HG03571 (cell line): ENCODE measurements at regions not wholly inside any gene's neighbourhood (a gene's known extent, or its start where the extent isn't known, plus 50 kb on each side); places are given as distances from the start of the nearest gene placed in this dataset.

ENCODE experiments used
- ATAC-seq: cut with Tn5 transposase; IDR thresholded peaks from one replicate; pipeline ENCODE4 v1.9.1; 2021; ENCODE audit not compliant: unreplicated experiment

DNA sequence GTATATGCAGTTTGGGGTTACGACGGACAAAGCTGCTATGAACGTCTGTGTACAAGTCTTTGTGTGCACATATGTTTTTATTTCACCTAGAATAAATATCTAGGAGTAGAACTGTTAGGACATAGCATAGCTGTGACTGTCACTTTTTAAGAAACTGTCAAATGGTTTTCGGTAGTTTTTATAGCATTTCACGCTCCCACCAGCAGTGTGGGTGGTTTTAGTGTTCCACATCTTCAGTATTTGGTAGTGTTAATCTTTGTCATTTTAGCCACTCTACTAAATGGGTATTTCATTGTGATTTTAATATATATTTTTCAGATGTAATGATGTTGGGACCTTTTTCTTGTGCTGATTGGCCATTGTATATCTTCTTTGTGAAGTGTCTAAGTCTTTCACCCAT is 109.1 kb upstream of the BCAT1 start:
- no peak for ATAC-seq

DNA sequence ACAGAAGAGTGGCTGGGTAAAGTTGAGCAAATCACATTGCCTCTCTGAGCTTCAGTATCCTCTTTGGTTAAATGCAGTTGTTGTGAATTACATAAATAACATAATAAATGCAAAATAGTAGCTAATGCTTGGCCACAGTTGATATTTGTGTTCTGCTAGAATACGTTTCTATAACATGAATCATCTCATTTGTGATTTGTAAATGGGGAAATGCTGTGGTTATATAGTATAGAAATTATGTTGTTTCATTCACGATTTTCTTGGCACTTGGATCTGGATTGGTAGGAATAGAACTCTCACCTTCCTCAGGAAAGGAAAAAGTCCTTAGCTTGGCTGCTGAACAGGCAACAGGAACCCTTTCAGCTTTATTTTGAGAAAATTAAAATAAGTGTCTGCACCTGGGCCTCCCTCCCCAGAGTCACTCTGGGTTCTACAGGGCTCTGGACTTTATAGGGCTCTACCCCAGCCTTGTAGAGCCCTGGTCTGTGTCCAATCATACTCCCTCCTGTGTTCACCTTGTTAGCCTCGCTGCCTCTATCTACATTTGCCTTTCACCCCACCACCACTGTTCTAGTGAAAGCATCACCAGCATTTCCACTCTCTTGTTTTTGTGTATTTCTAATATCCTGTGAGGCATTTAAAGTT is 107.7 kb upstream of the BCAT1 start:
- no peak for ATAC-seq

DNA sequence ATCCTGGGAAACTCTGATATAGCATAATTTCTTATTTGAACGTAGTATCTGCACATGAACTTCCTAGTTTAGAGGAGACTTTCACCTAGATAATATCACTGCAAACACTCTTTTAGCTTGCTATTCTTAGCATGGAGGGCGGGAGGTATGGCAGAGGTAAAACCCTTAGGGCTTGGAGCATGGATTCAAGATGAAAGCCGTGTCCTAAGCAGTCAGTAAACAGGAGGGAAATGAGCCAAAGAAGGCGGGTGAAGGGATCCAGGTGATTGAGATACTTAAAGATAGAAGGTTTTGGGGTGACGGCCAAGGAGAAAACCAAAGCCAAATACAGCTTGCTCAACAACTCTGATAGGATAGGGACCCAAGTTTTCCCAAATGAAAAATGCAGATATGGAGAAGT is 107.1 kb upstream of the BCAT1 start:
- no peak for ATAC-seq

DNA sequence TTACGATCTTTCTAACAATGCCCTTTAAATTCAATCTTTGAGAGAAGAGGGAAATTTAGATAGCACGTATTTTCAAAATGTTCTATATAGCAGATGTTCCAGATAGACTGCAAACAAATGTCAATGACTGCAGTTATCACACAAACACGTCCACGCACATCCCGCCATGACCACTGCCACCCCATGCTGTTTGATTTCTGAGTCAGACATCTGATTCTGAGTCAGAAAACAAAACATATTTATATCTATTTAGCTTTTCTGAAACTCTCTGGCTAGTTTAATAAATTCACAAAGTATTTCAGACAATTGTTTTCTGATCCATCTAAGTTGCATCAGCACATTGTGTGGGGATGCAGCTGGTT is 105.9 kb upstream of the BCAT1 start:
- ATAC-seq = no peak

DNA sequence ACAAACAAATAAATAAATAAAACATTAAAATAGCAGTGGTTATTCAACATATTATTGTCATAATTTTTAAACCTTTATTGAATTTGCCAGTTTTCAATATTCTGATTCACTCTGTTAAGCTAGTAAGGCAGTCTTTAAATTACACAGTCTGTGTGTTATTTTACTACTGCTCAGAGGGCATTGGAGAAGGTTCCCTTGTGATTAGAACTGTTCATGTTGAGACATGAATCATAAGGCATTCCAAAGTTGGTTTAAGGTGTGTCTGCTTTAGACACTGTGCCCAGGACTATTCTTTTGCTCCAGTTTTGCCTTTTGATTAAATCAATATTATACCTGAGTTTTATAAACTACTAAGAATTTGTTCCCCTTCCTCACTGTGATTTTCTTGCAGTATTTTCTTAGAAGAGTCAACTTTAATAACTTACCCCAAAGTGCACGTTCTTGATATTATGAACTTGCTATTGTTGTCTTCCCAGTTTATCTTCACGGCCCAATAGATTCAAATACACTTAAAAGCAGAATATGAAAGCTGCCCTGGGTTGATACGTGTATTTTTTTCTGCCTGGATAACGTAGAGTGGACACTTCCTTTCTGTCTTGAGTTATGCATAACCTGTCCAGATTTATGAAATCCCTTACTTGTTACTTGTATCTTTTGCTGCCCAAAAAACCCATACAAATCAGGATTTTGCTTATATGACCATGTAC is 105.3 kb upstream of the BCAT1 start:
- ATAC-seq = no peak

DNA sequence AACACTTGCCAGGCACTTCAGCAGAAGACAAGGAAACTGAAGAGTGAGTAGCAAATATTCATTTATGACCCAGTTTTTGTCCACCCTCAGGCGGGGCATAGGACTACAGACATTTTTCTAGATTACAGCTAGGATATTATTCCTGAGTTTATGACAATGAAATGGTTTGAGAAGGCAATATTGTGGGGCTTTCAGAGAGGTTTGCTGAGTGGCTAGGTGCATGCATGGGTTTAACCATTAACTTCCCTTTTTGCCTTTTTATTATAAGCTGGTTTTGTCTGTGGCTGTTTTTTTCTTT is 104.0 kb upstream of the BCAT1 start:
- ATAC-seq = no peak

DNA sequence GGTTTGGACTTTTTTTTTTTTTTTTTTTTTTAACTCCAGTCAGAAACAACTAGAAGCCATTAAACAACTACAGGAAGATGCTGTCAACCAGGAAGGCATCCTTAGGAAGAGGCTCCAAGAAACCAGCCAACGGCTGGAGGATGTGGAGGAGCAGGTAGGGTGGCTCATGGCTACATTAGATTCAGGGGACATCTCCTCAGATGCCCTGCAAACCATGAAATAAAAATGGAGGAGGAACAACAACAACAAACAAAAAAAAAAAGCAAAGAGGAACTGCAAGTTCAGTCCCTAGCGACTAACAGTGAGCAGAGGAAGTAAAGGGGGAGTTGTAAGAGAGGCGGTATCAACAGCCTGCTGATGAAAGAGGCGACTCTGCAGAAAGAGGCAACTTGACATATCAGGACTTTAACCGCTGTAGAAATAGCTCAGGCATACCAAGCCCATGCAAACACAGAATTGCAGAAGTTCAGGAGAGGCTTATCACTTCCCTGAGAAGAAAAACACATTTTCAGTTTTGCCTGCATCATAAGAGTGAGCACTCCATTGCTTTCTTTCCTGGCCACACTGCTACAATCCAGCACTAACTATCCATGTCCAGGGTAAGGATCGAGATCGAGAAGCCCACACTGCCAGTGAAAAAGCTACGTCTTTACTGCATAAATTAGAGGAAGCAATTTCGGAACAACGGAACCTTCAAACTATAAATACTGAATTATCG is 103.5 kb upstream of the BCAT1 start:
- ATAC-seq = peak; percentile 70

DNA sequence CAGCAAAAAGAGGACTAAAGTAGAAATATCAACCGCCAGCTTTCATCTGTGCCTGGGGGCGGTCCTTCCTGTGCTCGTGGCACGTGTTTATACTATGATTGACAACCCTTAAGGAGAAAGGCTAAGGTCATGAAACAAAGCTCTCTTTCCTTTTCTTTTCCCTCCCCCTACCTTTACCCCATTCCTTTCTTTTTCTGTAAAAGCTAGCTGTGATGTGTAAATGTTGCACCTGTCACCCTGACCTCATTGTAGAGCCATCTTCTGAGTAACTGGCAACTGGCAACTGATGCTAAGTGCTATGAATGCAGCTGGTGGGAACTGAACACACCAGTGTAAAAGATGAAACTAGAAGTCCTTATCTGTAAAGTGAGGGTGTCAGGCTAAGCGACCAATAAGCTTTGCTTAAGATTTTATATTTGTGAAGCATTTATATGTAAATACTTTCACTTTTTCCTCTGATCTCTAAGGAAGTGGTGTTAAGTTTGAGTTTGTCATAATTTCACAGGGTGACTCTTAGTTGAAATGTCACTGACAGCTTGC is 102.8 kb upstream of the BCAT1 start:
- peak; percentile 50 for ATAC-seq

DNA sequence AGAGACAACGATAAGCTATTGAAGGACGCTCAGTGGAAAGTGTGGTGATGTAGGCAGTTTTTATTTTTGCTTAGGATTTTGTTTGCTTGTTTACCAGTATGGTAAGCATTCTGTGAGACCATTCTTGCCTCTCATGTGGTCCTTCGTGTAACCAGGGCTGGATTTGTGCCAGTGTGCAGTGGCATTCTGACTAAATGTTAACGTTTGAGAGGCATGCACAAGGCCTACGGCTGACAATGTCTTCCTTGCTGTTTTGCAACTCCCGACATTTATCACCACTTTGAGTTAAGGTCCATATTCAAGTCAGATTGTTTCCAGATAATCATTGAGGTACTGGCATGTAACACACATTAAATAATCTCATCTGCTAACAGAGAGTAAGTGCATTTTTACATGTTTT is 102.3 kb upstream of the BCAT1 start:
- ATAC-seq = no peak

DNA sequence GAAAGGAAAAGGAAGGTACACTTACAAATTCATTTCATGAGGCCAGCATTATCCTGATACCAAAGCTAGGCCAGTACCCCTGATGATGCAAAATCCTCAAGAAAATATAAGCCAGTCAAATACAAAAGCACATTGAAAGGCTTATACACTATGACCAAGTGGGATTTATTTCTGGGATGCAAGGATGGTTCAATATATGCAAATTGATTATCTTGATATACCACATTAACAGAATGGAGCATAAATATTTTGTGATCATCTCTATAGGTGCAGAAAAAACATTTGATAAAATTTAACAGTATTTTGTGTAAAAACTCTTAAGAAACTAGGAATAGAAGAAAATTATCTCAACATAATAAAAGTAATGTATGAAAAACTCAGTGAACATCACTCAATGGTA is 97.0 kb upstream of the BCAT1 start:
- no peak for ATAC-seq

DNA sequence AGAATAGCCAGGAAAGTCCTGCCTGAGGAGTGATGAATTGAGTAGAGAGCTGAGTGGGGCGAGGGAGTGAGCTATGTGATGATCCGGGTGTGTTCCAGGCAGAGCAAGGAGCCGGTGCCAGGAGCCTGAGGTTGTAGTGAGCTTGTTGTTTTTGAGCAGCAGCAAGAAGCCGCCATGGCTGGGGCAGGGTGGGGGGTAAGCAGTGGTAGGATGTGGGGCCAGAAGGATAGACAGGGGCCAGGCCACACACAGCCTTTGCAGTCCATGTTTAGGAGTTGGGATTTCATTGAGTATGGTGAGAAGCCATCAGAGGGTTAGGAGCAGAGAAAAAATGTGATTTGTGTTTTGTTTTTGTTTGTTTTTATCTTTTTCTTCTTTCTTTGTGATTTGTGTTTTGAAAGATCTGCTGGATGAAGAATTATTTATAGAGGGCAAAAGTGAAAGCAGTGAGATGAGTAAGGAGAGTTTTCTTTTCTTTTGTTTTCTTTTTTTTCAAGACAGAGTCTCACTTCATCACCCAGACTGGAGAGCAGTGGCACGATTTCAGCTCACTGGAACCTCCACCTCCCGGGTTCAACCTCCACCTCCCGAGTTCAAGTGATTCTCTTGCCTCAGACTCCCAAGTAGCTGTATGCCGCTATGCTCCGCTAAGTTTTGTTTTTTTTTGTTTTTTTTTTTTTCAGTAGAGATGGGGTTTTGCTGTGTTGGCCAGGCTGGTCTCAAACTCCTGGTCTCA is 92.3 kb upstream of the BCAT1 start:
- ATAC-seq = peak; percentile 77

DNA sequence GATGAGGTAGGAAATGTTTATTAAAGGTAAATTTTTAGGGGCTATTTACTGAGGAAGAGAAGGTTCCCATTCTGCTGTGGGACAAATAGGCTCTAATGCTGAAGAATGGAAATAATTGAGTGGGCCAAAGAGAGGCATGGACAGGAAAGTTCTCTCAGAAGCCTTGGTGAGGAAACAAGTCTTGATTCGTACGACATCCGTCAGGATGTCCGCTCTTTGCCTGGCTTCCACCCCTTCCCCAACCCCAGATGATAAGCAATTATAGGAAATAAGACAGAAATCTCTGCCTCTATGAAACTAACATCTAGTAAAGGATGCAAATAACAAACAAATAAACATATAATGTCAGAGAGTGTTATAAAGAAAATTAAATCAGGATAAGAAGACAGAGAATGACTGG is 91.7 kb upstream of the BCAT1 start:
- ATAC-seq = no peak

DNA sequence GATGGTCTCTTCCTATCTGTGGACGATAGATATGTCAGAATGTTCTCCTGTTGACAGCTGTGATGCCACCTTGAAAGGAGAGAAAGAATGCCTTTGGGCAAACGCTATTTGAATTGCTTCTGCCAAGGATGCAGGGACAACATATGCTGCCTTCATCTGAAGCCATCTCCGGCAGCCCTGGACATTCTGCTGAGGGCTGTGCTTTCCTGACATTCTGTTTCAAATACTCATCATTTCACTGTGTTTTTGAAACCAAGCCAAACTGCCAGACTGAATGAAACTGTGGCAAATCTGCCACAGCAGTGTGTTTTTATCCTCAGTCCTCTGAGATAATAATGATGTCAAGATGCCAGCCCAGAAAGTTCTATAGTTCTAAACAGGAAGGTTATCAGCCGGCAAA is 85.8 kb upstream of the BCAT1 start:
- ATAC-seq = no peak

DNA sequence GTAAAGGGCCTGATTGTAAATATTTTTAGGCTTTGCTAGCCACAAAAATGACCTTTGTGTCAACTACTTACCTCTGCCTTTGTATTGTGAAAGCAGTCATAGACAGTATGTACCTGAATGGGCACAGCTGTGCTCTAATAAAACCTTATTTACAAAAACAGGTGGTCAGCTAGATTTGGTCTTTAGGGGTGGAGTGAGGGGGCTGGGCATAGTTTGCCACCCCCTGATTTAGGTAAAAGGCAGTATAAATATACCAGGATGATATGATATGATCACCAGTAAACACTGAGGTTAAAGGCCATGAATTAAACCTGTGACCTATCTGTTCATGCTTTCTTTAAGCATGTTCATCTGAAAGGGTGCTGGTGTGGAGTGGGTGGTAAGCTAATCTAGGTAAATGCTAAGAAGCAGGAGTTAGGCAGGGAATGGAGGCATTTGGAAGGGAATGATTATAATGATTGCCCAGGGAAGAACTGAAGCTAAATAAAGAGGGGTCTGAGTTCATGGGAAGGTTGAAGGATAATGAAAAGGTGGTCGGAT is 77.1 kb upstream of the BCAT1 start:
- no peak for ATAC-seq

DNA sequence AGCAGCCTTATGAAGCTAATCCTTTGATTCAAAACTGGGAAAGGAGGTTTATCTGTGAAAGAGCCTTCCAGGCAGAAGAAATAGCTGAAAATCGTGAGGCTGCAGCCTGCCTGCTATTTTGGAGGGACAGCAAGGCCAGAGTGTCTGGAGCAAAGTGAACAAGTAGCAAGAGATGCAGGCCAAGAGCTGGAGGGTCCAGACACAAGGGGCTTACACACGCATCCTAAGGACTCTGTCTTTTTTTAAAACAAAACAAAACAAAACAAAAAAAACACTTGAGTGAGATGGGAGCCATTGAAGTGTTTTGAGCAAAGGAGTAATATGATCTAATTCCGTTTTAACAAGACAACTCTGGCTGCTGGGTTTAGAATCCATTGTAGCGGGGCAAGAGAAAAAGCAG is 76.4 kb upstream of the BCAT1 start:
- ATAC-seq = no peak

DNA sequence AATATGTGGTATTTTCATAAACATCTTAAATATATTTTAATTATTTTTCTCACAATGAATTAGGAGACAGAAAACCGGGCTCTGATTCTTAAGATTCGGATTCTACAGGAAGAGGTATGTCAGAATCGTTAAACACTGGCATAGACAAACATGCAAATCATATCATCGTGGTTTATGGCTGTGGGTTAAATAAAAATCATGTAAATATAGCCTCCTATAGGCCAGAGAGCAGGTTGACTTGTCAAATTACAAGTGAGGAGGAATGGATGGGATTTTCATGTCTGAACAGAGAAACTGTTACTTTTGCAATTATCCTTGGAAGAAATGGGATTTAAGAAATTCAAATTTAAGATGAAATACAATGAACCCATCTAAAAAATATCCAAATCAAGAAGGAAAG is 74.9 kb upstream of the BCAT1 start:
- ATAC-seq = peak; percentile 37

DNA sequence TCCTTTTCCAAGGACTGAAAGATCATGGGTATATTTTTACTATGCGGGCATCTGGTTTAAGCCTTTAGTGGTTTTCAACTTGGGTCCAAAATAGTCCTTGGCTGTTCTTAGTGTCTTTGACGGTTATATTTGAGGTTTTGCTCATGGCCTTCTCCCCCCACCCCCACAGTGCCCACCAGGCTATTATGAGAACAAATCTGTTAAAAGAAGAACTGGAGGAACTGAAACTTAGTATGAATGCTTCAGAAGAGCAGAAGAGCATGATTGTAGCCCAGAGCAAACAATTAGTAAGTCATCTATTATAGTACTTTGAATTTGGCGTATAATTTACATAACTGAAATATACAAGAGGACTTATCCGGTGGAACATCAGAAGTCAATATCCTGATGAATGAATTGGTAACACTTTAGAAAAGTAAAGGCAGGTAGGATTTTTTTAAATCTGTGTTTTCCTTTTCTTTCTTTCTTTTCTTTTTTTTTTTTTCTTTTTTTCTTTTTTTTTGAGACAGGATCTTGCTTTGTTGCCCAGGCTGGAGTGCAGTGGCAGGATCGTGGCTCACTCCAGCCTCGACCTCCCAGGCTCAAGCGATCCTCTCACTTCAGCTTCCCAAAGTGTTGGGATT is 71.8 kb upstream of the BCAT1 start:
- ATAC-seq = peak; percentile 85

DNA sequence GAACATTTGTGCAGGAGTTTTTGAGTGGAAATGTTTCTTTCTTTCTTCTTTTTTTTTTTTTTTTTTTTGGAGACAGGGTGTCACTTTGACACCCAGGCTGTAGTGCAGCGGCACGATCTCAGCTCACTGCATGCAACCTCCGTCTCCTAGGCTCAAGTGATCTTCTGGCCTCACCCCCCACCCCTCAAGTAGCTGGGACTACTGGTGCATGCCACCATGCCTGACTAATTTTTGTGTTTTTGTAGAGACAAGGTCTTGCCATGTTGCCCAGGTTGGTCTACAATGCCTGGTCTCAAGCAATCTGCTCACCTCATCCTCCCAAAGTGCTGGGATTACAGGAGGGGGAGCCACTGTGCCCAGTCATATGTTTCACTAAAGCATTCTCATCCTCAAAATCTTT is 69.2 kb upstream of the BCAT1 start:
- ATAC-seq = no peak

DNA sequence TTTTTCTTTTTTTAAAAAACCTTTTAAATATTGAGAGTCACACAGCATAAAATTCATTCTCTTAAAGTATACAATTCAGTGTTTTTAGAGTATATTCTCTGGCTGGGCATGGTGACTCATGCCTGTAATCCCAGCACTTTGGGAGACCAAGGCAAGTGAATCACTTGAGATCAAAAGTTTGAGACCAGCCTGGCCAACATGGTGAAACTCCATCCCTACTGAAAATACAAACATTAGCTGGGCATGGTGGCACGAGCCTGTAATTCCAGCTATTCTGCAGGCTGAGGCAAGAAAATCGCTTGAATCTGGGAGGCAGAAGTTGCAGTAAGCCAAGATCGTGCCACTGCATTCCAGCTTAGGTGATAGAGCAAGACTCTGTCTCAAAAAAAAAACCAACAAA is 68.4 kb upstream of the BCAT1 start:
- no peak for ATAC-seq

DNA sequence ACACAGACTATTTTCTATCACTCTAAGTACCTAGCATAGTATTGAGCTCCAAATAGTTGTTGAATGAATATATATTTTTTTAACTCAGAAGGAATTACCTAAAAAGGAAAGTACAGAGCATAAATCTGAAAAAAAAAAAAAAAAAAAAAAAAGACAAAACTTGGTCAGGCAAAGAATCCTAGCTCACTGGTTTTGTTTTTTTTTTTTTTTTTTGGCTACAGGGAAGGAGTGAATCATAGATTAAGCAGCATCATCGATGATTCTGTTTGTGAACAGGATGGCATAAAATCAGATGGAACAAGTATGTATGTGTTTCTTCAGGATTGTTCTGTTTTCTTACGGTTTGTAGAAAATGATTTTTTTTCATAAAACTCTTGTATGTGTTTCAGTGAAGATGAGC is 66.1 kb upstream of the BCAT1 start:
- no peak for ATAC-seq

DNA sequence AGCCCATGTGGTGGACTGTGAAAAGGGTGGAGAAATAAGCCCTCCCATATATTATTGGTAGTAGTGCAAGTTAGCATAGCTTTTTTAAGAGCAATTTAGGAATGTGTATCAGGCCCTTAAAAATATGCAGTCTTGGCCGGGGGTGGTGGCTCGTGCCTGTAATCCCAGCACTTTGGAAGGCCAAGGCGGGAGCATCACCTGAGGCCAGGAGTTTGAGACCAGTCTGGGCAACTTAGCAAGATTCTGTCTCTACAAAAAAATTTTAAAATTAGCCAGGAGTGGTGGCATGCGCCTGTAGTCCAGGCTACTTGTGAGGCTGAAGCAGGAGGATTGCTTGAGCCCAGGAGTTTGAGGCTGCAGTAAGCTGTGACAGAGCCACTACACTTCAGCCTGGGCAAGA is 64.2 kb upstream of the BCAT1 start:
- ATAC-seq = no peak
